SK-N-MC (cell line): ENCODE measurements at regions not wholly inside any gene's neighbourhood (a gene's known extent, or its start where the extent isn't known, plus 50 kb on each side); places are given as distances from the start of the nearest gene placed in this dataset.
A peak's percentile ranks its signal among the peaks of the same experiment; 100 is the strongest.

Experiments
- DNase-seq: peaks from one replicate; pipeline ENCODE4 v3.0.0-alpha.2; 2011; ENCODE audit warnings: low read depth, low spot score
- H3K27ac ChIP-seq: fragments of 200-600 bp; sonication (generic); 2 replicates; pipeline ENCODE4 v1.5.1; 2016; ENCODE audit warnings: mixed run types
- H3K36me3 ChIP-seq: fragments of 200-600 bp; sonication (generic); 2 replicates; pipeline ENCODE4 v1.6.1; 2017; ENCODE audit warnings: antibody characterized with exemption, low read length, mixed read lengths; ENCODE audit not compliant: insufficient read depth
- H3K4me3 ChIP-seq: fragments of 200-600 bp; sonication (generic); 2 replicates; pipeline ENCODE4 v1.5.1; 2016
- H3K9ac ChIP-seq: fragments of 200-600 bp; sonication (generic); 2 replicates; pipeline ENCODE4 v1.8.0; 2017; ENCODE audit warnings: mixed run types, mixed read lengths; ENCODE audit not compliant: insufficient read length
- H3K9me3 ChIP-seq: fragments of 200-600 bp; sonication (generic); 2 replicates; pipeline ENCODE4 v1.6.1; 2017; ENCODE audit warnings: low read depth, mild to moderate bottlenecking, antibody characterized with exemption, low read length, moderate library complexity, mixed read lengths
- EZH2 ChIP-seq: fragments of 200-600 bp; sonication (generic); IDR thresholded peaks from one replicate; pipeline ENCODE4 v1.6.1; 2017; ENCODE audit warnings: antibody characterized with exemption
- FOXP2 ChIP-seq: optimal IDR thresholded peaks from 2 replicates; pipeline ENCODE3; 2011; ENCODE audit warnings: mild to moderate bottlenecking, moderate library complexity; ENCODE audit not compliant: insufficient read depth; ENCODE audit errors: extremely low read length, control extremely low read depth
- POLR2AphosphoS5 ChIP-seq: IDR thresholded peaks from 2 replicates; pipeline ENCODE4 v1.6.1; 2012; ENCODE audit warnings: mild to moderate bottlenecking, low read depth, low read length, borderline replicate concordance

DNA sequence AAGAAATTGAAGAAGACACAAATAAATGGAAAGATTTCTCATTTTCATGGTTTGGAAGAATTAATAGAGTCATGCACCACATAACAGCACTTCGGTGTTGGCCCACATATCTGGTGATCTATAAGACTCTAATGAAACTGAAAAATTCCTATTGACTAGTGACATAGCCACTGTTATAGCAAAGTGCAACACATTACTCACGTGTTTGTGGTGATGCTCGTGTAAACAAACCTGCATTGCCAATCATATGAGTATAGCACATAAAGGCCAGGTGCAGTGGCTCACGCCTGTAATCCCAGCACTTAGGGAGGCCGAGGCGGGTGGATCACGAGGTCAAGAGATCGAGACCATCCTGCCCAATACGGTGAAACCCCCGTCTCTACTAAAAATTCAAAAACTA is 84.4 kb upstream of the STMND1 start:
- Histone ChIP-seq H3K4me3 (no peak overlapping the region), H3K9ac (no peak overlapping the region), H3K9me3 (no peaks in the 10 kb centered on the region), H3K36me3 (no peaks in the 10 kb centered on the region), H3K27ac (no peak overlapping the region)
- no peak for DNase-seq
- TF ChIP-seq EZH2 (no peak), POLR2AphosphoS5 (no peak), FOXP2 (no peak)

DNA sequence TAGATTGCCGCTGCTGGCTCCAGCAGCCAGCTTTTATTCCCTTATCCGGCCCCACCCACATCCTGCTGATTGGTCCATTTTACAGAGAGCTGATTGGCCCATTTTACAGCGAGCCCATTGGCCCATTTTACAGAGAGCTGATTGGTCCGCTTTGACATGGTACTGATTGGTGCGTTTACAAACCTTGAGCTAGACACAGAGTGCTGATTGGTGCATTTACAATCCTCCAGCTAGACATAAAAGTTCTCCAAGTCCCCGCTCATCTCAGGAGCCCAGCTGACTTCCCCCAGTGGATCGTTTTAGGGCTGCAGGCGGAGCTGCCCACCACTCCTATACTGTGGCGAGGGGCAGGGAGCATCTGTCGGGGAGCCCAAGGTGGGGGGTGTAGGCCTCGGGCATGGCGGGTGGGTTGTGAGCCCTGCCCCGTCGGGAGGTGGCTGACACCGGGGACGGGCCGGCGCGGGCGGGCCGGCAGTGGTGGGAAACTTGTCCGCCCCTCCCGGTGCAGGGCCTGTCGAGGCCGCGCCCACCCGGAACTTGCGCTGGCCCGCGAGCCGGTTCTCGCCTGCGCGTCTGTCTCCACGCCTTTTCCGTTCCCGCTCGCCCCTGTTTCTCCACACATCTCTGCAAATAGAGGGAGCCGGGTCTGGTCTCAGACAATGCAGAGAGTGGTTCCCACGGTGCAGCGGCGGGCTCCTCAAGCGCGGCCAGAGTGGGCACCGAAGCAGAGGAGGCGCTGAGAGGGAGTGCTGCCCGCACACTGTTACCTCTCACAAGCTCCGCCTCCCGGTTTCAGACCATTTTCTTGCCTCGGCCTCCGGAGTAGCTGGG is 86.1 kb upstream of the STMND1 start:
- H3K9ac ChIP-seq: no peak overlapping the region

DNA sequence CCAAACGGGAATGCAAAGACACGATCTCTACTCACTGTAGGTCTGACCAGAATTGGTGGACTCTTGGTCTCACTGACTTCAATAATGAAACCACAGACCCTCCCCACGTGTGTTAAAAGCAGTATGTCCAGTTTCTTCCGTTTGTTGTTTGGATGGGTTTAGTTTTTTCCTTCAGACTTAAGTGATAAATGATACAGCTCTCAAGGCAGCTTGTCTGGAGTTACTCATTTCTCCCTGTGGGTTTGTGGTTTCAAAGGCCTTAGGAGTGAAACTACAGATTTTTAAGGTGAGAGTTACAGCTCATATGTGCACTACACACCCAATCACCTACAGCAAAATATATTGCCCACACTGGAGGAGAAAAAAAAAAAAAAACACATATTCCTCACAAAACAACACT is 86.7 kb upstream of the STMND1 start:
- Histone ChIP-seq H3K9ac (no peak overlapping the region), H3K36me3 (no peaks in the 10 kb centered on the region), H3K9me3 (no peaks in the 10 kb centered on the region), H3K4me3 (no peak overlapping the region), H3K27ac (no peak overlapping the region)
- no peak for DNase-seq
- TF ChIP-seq POLR2AphosphoS5 (no peak), FOXP2 (no peak), EZH2 (no peak)

More for the DNA sequence above, 86.1 kb upstream of the STMND1 start:
- Histone ChIP-seq H3K27ac (no peak overlapping the region), H3K36me3 (no peaks in the 10 kb centered on the region), H3K9me3 (no peaks in the 10 kb centered on the region), H3K4me3 (no peak overlapping the region)
- no peak for TF ChIP-seq EZH2
- TF ChIP-seq POLR2AphosphoS5: no peak
- TF ChIP-seq FOXP2: no peak
- no peak for DNase-seq

DNA sequence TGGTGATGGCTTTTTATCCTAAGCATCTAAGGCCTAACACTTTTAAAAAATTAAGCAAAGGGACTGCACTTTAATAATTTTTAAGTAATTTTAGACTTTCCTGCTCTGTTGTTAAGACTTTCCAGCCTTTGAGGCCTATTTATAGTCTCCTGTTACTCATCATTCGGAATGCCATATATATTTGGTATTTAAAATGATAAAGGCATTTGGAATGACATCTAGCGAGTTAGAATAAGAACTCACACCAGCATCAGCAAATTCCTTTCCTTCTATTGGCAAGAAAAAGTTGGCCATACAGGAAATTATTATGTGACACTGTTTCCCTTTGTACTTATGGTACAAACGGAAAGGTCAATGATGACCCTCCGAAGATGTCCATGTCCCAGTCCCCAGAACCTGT is 88.1 kb upstream of the STMND1 start:
- TF ChIP-seq EZH2 (no peak), FOXP2 (no peak), POLR2AphosphoS5 (no peak)
- H3K27ac ChIP-seq: peak overlapping the region; percentile 82; the same call in 1 of the 2 replicates
- no peak overlapping the region for H3K4me3 ChIP-seq
- H3K9ac ChIP-seq: no peak overlapping the region
- no peaks in the 10 kb centered on the region for H3K9me3 ChIP-seq
- DNase-seq: no peak
- no peaks in the 10 kb centered on the region for H3K36me3 ChIP-seq

DNA sequence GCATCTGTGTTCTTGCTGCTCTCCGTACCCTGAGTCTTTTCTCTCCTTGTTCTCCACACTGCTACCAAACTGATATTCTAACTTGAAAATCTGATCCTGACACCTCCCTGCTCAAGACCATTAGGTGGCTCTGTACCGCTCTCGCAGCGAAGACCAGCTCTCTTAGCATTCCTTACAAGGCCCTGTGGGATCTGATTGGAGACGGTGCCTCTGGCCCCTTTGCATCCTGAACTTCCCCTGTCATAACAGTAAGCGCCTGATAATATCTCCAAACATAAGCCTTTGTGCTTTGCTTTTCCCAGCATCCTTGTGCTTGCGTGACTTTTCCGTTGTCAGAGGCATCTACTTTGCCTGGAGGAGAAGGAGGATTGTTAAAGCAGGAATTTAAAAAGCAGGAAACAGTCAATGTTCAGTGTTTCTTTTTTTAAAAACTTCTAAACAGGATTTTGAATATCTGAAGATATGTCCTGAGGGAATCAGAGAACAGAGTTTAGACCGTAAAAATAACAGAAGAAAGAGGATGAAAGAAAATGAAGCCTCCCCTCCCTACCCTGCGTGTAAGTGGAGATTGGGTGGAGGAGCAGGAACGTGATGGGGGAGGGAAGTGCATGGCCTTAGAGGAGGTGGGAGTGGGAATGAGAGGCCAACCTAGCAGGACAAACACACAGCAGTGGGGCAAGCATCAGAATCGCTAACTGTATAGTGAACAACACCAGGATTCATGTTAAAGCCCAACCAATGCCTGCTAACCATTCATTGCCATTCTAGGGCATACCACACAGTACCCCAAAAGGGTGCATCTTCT is 89.2 kb upstream of the STMND1 start:
- Histone ChIP-seq H3K4me3 (peak overlapping the region; percentile 43), H3K36me3 (no peaks in the 10 kb centered on the region), H3K9me3 (peaks cover 3% of the 10 kb centered on the region; the same call in 1 of the 2 replicates), H3K27ac (peak overlapping the region; percentile 82), H3K9ac (no peak overlapping the region)
- DNase-seq: peak; percentile 81
- TF ChIP-seq EZH2: no peak
- TF ChIP-seq FOXP2: peak; percentile 11

DNA sequence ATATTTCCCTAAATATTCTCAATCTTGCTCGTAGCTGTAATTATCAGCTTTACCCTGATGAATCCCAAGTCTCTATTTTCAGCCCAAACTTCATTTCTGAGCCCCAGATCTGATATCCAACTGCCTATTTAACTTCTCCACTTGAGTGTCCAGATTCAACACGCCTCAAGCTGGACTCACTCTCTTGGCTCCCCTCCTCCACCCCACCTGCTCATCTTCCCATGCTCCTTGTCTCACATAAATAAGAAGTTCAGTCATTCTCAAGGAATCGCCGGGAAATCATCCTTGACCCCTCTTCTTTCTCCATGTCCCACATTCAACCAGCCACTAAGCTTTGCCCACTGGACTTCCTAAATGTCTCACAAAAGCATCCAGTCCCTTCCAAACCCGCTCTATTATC is 89.9 kb upstream of the STMND1 start:
- TF ChIP-seq EZH2 (no peak), FOXP2 (no peak), POLR2AphosphoS5 (no peak)
- peak overlapping the region; percentile 82 for H3K27ac ChIP-seq
- H3K4me3 ChIP-seq: peak overlapping the region; percentile 43
- peaks cover 3% of the 10 kb centered on the region; the same call in 1 of the 2 replicates for H3K9me3 ChIP-seq
- no peaks in the 10 kb centered on the region for H3K36me3 ChIP-seq
- DNase-seq: no peak
- H3K9ac ChIP-seq: no peak overlapping the region

DNA sequence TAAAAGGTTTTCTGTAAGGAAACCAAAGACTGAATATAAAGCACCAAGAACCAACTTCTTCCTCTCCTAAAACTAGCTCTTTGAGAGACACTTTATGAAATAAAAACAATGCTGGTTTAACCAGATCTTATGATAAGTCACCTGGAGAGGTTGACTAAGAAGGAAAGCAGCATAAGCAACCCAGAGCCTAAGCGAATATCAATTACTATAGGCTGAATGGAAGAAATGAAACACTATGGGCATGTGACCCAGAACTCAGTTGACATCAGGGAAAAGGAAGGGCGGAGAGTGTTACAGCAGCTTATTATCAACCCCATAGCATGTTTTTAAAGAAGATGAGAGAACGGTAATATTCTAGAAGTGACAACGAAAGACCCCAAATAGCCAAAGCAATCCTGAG is 94.1 kb upstream of the STMND1 start:
- H3K36me3 ChIP-seq: no peaks in the 10 kb centered on the region
- H3K9me3 ChIP-seq: peaks cover 3% of the 10 kb centered on the region; the same call in 1 of the 2 replicates
- H3K9ac ChIP-seq: no peak overlapping the region
- H3K27ac ChIP-seq: no peak overlapping the region
- no peak for DNase-seq
- TF ChIP-seq EZH2 (no peak), POLR2AphosphoS5 (no peak), FOXP2 (no peak)
- no peak overlapping the region for H3K4me3 ChIP-seq

DNA sequence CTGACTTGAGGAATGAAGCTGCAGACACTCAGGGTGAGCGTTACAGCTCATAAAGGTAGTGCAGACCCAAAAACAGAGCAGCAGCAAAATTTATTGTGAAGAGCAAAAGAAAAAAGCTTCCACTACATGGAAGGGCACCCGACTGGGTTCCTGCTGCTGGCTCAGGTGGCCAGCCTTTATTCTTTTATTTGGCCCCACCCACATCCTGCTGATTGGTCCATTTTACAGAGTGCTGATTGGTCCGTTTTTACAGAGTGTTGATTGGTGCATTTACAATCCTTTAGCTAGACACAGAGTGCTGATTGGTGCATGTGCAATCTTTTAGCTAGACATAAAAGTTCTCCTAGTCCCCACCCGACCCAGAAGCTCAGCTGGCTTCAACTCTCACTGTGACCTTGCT is 95.3 kb upstream of the STMND1 start:
- no peak overlapping the region for H3K9ac ChIP-seq
- DNase-seq: no peak
- no peak overlapping the region for H3K27ac ChIP-seq
- no peaks in the 10 kb centered on the region for H3K36me3 ChIP-seq
- TF ChIP-seq EZH2: no peak
- TF ChIP-seq POLR2AphosphoS5: no peak
- no peak for TF ChIP-seq FOXP2
- peaks cover 3% of the 10 kb centered on the region; the same call in 1 of the 2 replicates for H3K9me3 ChIP-seq
- H3K4me3 ChIP-seq: no peak overlapping the region
